Neural cell (in vitro differentiated cells): ENCODE measurements at regions not wholly inside any gene's neighbourhood (a gene's known extent, or its start where the extent isn't known, plus 50 kb on each side); places are given as distances from the start of the nearest gene placed in this dataset.

Experiments used
- H2AFZ ChIP-seq: fragments of 200-600, 300-800 bp; sonication (generic), shearing (Covaris generic); 2 replicates; pipeline ENCODE4 v1.6.0; 2014; ENCODE audit warnings: low read depth, mild to moderate bottlenecking, antibody characterized with exemption, low read length, moderate library complexity
- H3F3A ChIP-seq: fragments of 200-600 bp; shearing (Covaris generic); 2 replicates; pipeline ENCODE4 v1.6.1; 2016; ENCODE audit warnings: mild to moderate bottlenecking, moderate library complexity, mixed read lengths, antibody characterized with exemption, low read length; ENCODE audit not compliant: insufficient read depth, poor library complexity, severe bottlenecking
- H3K27ac ChIP-seq: fragments of 200-600, 300-800 bp; sonication (generic), shearing (Covaris generic); 2 replicates; pipeline ENCODE4 v1.5.1; 2014; ENCODE audit warnings: mild to moderate bottlenecking, low read length, moderate library complexity
- H3K27me3 ChIP-seq: fragments of 300-800, 200-600 bp; sonication (generic), shearing (Covaris generic); 2 replicates; pipeline ENCODE4 v1.6.0; 2014; ENCODE audit warnings: mild to moderate bottlenecking, low read depth, low read length, moderate library complexity; ENCODE audit not compliant: insufficient read depth
- H3K36me3 ChIP-seq: fragments of 300-800, 200-600 bp; sonication (generic), shearing (Covaris generic); 2 replicates; pipeline ENCODE4 v1.5.1; 2014; ENCODE audit warnings: mild to moderate bottlenecking, antibody characterized with exemption, low read length, moderate library complexity; ENCODE audit not compliant: insufficient read depth
- H3K4me2 ChIP-seq: fragments of 300-800, 200-600 bp; sonication (generic), shearing (Covaris generic); 2 replicates; pipeline ENCODE4 v1.6.0; 2014; ENCODE audit warnings: mild to moderate bottlenecking, low read length
- H3K4me3 ChIP-seq: fragments of 300-800, 200-600 bp; sonication (generic), shearing (Covaris generic); 2 replicates; pipeline ENCODE4 v1.5.1; 2014; ENCODE audit warnings: mild to moderate bottlenecking, low read length, moderate library complexity
- H3K79me2 ChIP-seq: fragments of 200-600 bp; shearing (Covaris generic); replicated peaks from 2 replicates; pipeline ENCODE4 v1.6.0; 2014; ENCODE audit warnings: mild to moderate bottlenecking, low read length, moderate library complexity; ENCODE audit not compliant: insufficient read depth
- H3K9ac ChIP-seq: fragments of 300-800, 200-600 bp; sonication (generic), shearing (Covaris generic); 2 replicates; pipeline ENCODE4 v1.6.1; 2016; ENCODE audit warnings: mild to moderate bottlenecking, low read length, mixed read lengths
- H3K9me2 ChIP-seq: fragments of 200-600 bp; shearing (Covaris generic); 2 replicates; pipeline ENCODE4 v1.6.1; 2016; ENCODE audit warnings: mild to moderate bottlenecking, low read length, mixed read lengths; ENCODE audit not compliant: insufficient read depth
- H3K9me3 ChIP-seq: fragments of 200-600, 300-800 bp; sonication (generic), shearing (Covaris generic); 2 replicates; pipeline ENCODE4 v1.6.1; 2016; ENCODE audit warnings: mild to moderate bottlenecking, mixed run types, low read length, moderate library complexity, mixed read lengths
- H4K20me1 ChIP-seq: fragments of 200-600 bp; shearing (Covaris generic); 2 replicates; pipeline ENCODE4 v1.6.1; 2016; ENCODE audit warnings: mild to moderate bottlenecking, mixed run types; ENCODE audit not compliant: insufficient read depth
- CTCF ChIP-seq: fragments of 450-650 bp; IDR thresholded peaks from 2 replicates; pipeline ENCODE4 v1.5.1; 2014; ENCODE audit warnings: antibody characterized with exemption, mild to moderate bottlenecking, moderate library complexity; ENCODE audit not compliant: poor library complexity, severe bottlenecking
- EP300 ChIP-seq: fragments of 450-650 bp; conservative IDR thresholded peaks from 2 replicates; pipeline ENCODE4 v1.6.1; 2014; ENCODE audit warnings: antibody characterized with exemption, mild to moderate bottlenecking, moderate library complexity; ENCODE audit not compliant: poor library complexity, severe bottlenecking
- EZH2 ChIP-seq: fragments of 200-600, 300-800 bp; shearing (Covaris generic), sonication (generic); IDR thresholded peaks from 2 replicates; pipeline ENCODE4 v1.6.1; 2014; ENCODE audit warnings: antibody characterized with exemption, low read length, borderline replicate concordance, mild to moderate bottlenecking; ENCODE audit not compliant: insufficient read depth, poor library complexity, severe bottlenecking
- MXI1 ChIP-seq: fragments of 450-650 bp; conservative IDR thresholded peaks from 2 replicates; pipeline ENCODE4 v1.6.1; 2014; ENCODE audit warnings: antibody characterized with exemption, mild to moderate bottlenecking; ENCODE audit not compliant: poor library complexity, severe bottlenecking
- POLR2AphosphoS5 ChIP-seq: IDR thresholded peaks from 2 replicates; pipeline ENCODE4 v1.6.1; 2012
- RAD21 ChIP-seq: fragments of 450-650 bp; conservative IDR thresholded peaks from 2 replicates; pipeline ENCODE4 v1.6.1; 2014; ENCODE audit warnings: antibody characterized with exemption, mild to moderate bottlenecking, moderate library complexity
- REST ChIP-seq: IDR thresholded peaks from 2 replicates; pipeline ENCODE4 v1.6.1; 2012; ENCODE audit warnings: borderline replicate concordance
- SMC3 ChIP-seq: fragments of 450-650 bp; conservative IDR thresholded peaks from 2 replicates; pipeline ENCODE4 v1.6.1; 2014; ENCODE audit warnings: antibody characterized with exemption, mild to moderate bottlenecking, moderate library complexity; ENCODE audit not compliant: poor library complexity
- TAF1 ChIP-seq: IDR thresholded peaks from 2 replicates; pipeline ENCODE4 v1.6.1; 2012; ENCODE audit warnings: low read depth

- no peaks in the 10 kb centered on the region for H3F3A ChIP-seq
- no peak overlapping the region for H3K4me2 ChIP-seq
- H3K79me2 ChIP-seq = no peaks in the 10 kb centered on the region
- H3K9me2 ChIP-seq = no peaks in the 10 kb centered on the region
- no peaks in the 10 kb centered on the region for H4K20me1 ChIP-seq
- no peak overlapping the region for H2AFZ ChIP-seq
- TF ChIP-seq MXI1 (no peak), EP300 (no peak), RAD21 (no peak), REST (no peak), POLR2AphosphoS5 (no peak), TAF1 (no peak), CTCF (no peak), EZH2 (no peak), SMC3 (no peak)
- H3K36me3 ChIP-seq = no peaks in the 10 kb centered on the region
- no peak overlapping the region for H3K27ac ChIP-seq
- no peak overlapping the region for H3K9ac ChIP-seq
- H3K9me3 ChIP-seq = no peaks in the 10 kb centered on the region
- H3K27me3 ChIP-seq = peaks cover 31% of the 10 kb centered on the region
- no peak overlapping the region for H3K4me3 ChIP-seq
These were observed 265.0 kb upstream of the PARD3B start for GRCh38 chr2:204280262-204280668.

GRCh38 chr2:204282081-204282480, 263.2 kb upstream of the PARD3B start:
- H3K9me2 ChIP-seq = no peaks in the 10 kb centered on the region
- no peak overlapping the region for H3K9ac ChIP-seq
- peaks cover 31% of the 10 kb centered on the region for H3K27me3 ChIP-seq
- H3K27ac ChIP-seq = no peak overlapping the region
- H3K9me3 ChIP-seq = no peaks in the 10 kb centered on the region
- TF ChIP-seq POLR2AphosphoS5 = no peak
- TF ChIP-seq TAF1 = no peak
- TF ChIP-seq MXI1 = no peak
- no peak for TF ChIP-seq REST
- no peak for TF ChIP-seq EP300
- TF ChIP-seq RAD21 = no peak
- TF ChIP-seq EZH2 = no peak
- TF ChIP-seq CTCF = no peak
- no peak for TF ChIP-seq SMC3
- H3K4me3 ChIP-seq = no peak overlapping the region
- H3K4me2 ChIP-seq = no peak overlapping the region
- H3F3A ChIP-seq = no peaks in the 10 kb centered on the region
- H3K36me3 ChIP-seq = no peaks in the 10 kb centered on the region
- H2AFZ ChIP-seq = no peak overlapping the region
- H4K20me1 ChIP-seq = no peaks in the 10 kb centered on the region
- no peaks in the 10 kb centered on the region for H3K79me2 ChIP-seq
